H1 (cell line): ENCODE measurements at regions not wholly inside any gene's neighbourhood (a gene's known extent, or its start where the extent isn't known, plus 50 kb on each side); places are given as distances from the start of the nearest gene placed in this dataset.

Experiments
- CTCF ChIA-PET: fragments of 300-600 bp; sonication (Branson Sonifier 250); formaldehyde crosslinking; loops from one replicate; lab custom pipeline; 2021; ENCODE audit not compliant: partially characterized antibody; lab: Charles Lee
- POLR2A ChIA-PET: fragments of 300-600 bp; sonication (Branson Sonifier 250); formaldehyde crosslinking; loops from one replicate; lab custom pipeline; 2021; ENCODE audit warnings: inconsistent platforms; ENCODE audit not compliant: partially characterized antibody; lab: Charles Lee
- DNase-seq, 2 experiments: peaks; one replicate each; pipeline versions ENCODE4 v3.0.0 to v3.0.0-alpha.2; 2010 to 2022; ENCODE audit warnings: low spot score in 2 of 2, low read depth in 1 of 2, mixed read lengths in 1 of 2
- FAIRE-seq: peaks from 2 replicates; lab custom pipeline; 2011; peaks lifted over from hg19 to GRCh38; lab: Jason Lieb, UNC
- H2AFZ ChIP-seq: 2 replicates; pipeline ENCODE4 v1.8.1; 2012; ENCODE audit warnings: low read length, inconsistent platforms
- H2AK5ac ChIP-seq: 2 replicates; pipeline ENCODE4 v1.6.1; 2013; ENCODE audit warnings: low read depth, low read length
- H2BK120ac ChIP-seq: replicated peaks from 2 replicates; pipeline ENCODE3; 2013; ENCODE audit warnings: low read depth, low read length, inconsistent platforms
- H2BK12ac ChIP-seq: 2 replicates; pipeline ENCODE4 v1.6.1; 2013; ENCODE audit warnings: low read depth, low read length
- H2BK15ac ChIP-seq: 2 replicates; pipeline ENCODE4 v1.6.1; 2013; ENCODE audit warnings: low read length
- H2BK20ac ChIP-seq: 2 replicates; pipeline ENCODE4 v1.6.1; 2013; ENCODE audit warnings: low read length
- H2BK5ac ChIP-seq: 2 replicates; pipeline ENCODE4 v1.6.1; 2013; ENCODE audit warnings: low read depth, low read length
- H3K14ac ChIP-seq: 2 replicates; pipeline ENCODE4 v1.6.1; 2013; ENCODE audit warnings: inconsistent platforms; ENCODE audit not compliant: insufficient read length
- H3K18ac ChIP-seq: 2 replicates; pipeline ENCODE4 v1.6.1; 2013; ENCODE audit warnings: low read length; ENCODE audit errors: extremely low read depth
- H3K23ac ChIP-seq: 2 replicates; pipeline ENCODE4 v1.6.1; 2013; ENCODE audit warnings: inconsistent platforms; ENCODE audit not compliant: insufficient read length
- H3K23me2 ChIP-seq: 2 replicates; pipeline ENCODE4 v1.6.1; 2013; ENCODE audit warnings: low read depth, low read length
- H3K27ac ChIP-seq: 2 replicates; pipeline ENCODE4 v1.6.1; 2011; ENCODE audit warnings: low read depth, low read length, inconsistent platforms
- H3K27me3 ChIP-seq, 4 experiments: replicated peaks in 1 of 4; 1 replicate in 1 of 4; 2 replicates in 3 of 4; pipeline versions ENCODE4 v1.6.1 to v1.8.1; 2011 to 2013; ENCODE audit warnings: low read length in 3 of 4, mild to moderate bottlenecking in 3 of 4, inconsistent platforms in 2 of 4, mixed read lengths in 2 of 4, moderate library complexity in 1 of 4; ENCODE audit not compliant: control insufficient read depth in 3 of 4, insufficient read depth in 3 of 4; ENCODE audit errors: extremely low read depth in 1 of 4
- H3K36me3 ChIP-seq, 4 experiments: 2 replicates each; pipeline versions ENCODE4 v1.6.1 to v1.8.1; 2011 to 2013; ENCODE audit warnings: mild to moderate bottlenecking in 4 of 4, low read length in 3 of 4, moderate library complexity in 2 of 4, control low read depth in 1 of 4, inconsistent platforms in 1 of 4; ENCODE audit not compliant: insufficient read depth in 4 of 4, control insufficient read depth in 2 of 4
- H3K4ac ChIP-seq: replicated peaks from 2 replicates; pipeline ENCODE3; 2013; ENCODE audit warnings: low read length, low read depth, mixed read lengths, inconsistent platforms; ENCODE audit not compliant: insufficient read length
- H3K4me1 ChIP-seq, 4 experiments: replicated peaks in 1 of 4; 1 replicate in 1 of 4; 2 replicates in 3 of 4; pipeline versions ENCODE4 v1.6.1 to v1.8.1; 2011 to 2013; ENCODE audit warnings: low read length in 3 of 4, inconsistent platforms in 2 of 4, mixed read lengths in 1 of 4; ENCODE audit not compliant: insufficient read depth in 4 of 4, control insufficient read depth in 3 of 4
- H3K4me2 ChIP-seq, 2 experiments: 2 replicates each; pipeline versions ENCODE4 v1.6.1 to v1.8.1; 2011 to 2013; ENCODE audit warnings: low read depth in 2 of 2, low read length in 2 of 2, control low read depth in 1 of 2, inconsistent platforms in 1 of 2, mild to moderate bottlenecking in 1 of 2; ENCODE audit not compliant: insufficient read depth in 1 of 2
- H3K4me3 ChIP-seq, 4 experiments: fragments of 200-600, 300-600 bp in 1 of 4; sonication (generic), shearing (Covaris generic), sonication (Bioruptor Twin) in 1 of 4; 2 replicates each; pipeline versions ENCODE4 v1.5.1 to v1.8.1; 2011 to 2016; ENCODE audit warnings: low read length in 4 of 4, low read depth in 3 of 4, control low read depth in 2 of 4, inconsistent platforms in 2 of 4, mild to moderate bottlenecking in 2 of 4, mixed read lengths in 1 of 4, moderate library complexity in 1 of 4; ENCODE audit not compliant: insufficient read depth in 2 of 4; ENCODE audit errors: extremely low read depth in 1 of 4
- H3K56ac ChIP-seq: replicated peaks from 2 replicates; pipeline ENCODE3; 2013; ENCODE audit warnings: low read depth, mild to moderate bottlenecking, mixed read lengths, low read length, inconsistent platforms; ENCODE audit not compliant: insufficient read length
- H3K79me1 ChIP-seq: 2 replicates; pipeline ENCODE4 v1.6.1; 2013; ENCODE audit warnings: low read depth, low read length, control low read depth
- H3K79me2 ChIP-seq, 2 experiments: 2 replicates each; pipeline versions ENCODE4 v1.6.1 to v1.8.1; 2012 to 2013; ENCODE audit warnings: low read length in 2 of 2, mild to moderate bottlenecking in 2 of 2, inconsistent platforms in 1 of 2; ENCODE audit not compliant: insufficient read depth in 2 of 2, control insufficient read depth in 1 of 2
- H3K9ac ChIP-seq, 4 experiments: replicated peaks in 1 of 4; 1 replicate in 1 of 4; 2 replicates in 3 of 4; pipeline versions ENCODE4 v1.6.1 to v1.8.1; 2011 to 2013; ENCODE audit warnings: low read depth in 3 of 4, low read length in 3 of 4, control low read depth in 2 of 4, mild to moderate bottlenecking in 2 of 4, moderate library complexity in 2 of 4, inconsistent platforms in 1 of 4; ENCODE audit errors: extremely low read depth in 1 of 4
- H3K9me3 ChIP-seq, 2 experiments: 2 replicates each; pipeline versions ENCODE4 v1.6.1 to v1.8.1; 2012 to 2013; ENCODE audit warnings: mild to moderate bottlenecking in 2 of 2, moderate library complexity in 2 of 2, control low read depth in 1 of 2, inconsistent platforms in 1 of 2, low read depth in 1 of 2, low read length in 1 of 2, mixed read lengths in 1 of 2; ENCODE audit not compliant: insufficient read depth in 2 of 2
- H4K20me1 ChIP-seq, 2 experiments: replicated peaks in 1 of 2; 2 replicates each; pipeline versions ENCODE3 to v1.8.1; 2011 to 2013; ENCODE audit warnings: inconsistent platforms in 2 of 2, low read length in 2 of 2, mild to moderate bottlenecking in 1 of 2; ENCODE audit not compliant: insufficient read depth in 2 of 2, control insufficient read depth in 1 of 2
- H4K5ac ChIP-seq: 2 replicates; pipeline ENCODE4 v1.6.1; 2013; ENCODE audit warnings: low read length, low read depth, mixed read lengths, inconsistent platforms; ENCODE audit not compliant: insufficient read length
- H4K8ac ChIP-seq: 2 replicates; pipeline ENCODE4 v1.8.0; 2013; ENCODE audit warnings: mild to moderate bottlenecking, moderate library complexity, low read length, inconsistent platforms; ENCODE audit not compliant: insufficient read depth; ENCODE audit errors: extremely low read depth
- H4K91ac ChIP-seq: replicated peaks from 2 replicates; pipeline ENCODE3; 2013; ENCODE audit warnings: low read length, mixed read lengths, inconsistent platforms; ENCODE audit not compliant: insufficient read length
- BCL11A ChIP-seq, 2 experiments: IDR thresholded peaks; one replicate each; pipeline ENCODE4 v1.6.1; 2011; ENCODE audit warnings: low read depth in 2 of 2, low read length in 2 of 2, mild to moderate bottlenecking in 2 of 2
- CREB1 ChIP-seq: IDR thresholded peaks from 2 replicates; pipeline ENCODE4 v1.6.1; 2012; ENCODE audit warnings: inconsistent platforms
- E2F6 ChIP-seq: IDR thresholded peaks from 2 replicates; pipeline ENCODE4 v1.6.1; 2012; ENCODE audit warnings: inconsistent platforms
- EZH2 ChIP-seq: fragments of 200-600 bp; sonication (generic); IDR thresholded peaks from 2 replicates; pipeline ENCODE4 v1.7.1; 2012; ENCODE audit warnings: low read depth, mild to moderate bottlenecking, moderate library complexity, low read length, inconsistent platforms; ENCODE audit not compliant: severe bottlenecking
- NANOG ChIP-seq: IDR thresholded peaks from 2 replicates; pipeline ENCODE4 v1.6.1; 2011; ENCODE audit warnings: low read length, low read depth, mild to moderate bottlenecking, inconsistent platforms; ENCODE audit not compliant: insufficient read depth, poor library complexity, severe bottlenecking
- RAD21 ChIP-seq, 2 experiments: IDR thresholded peaks in 1 of 2; conservative IDR thresholded peaks in 1 of 2; 2 replicates each; pipeline ENCODE4 v1.6.1; 2011; ENCODE audit warnings: low read depth in 2 of 2, low read length in 2 of 2, improper control_type of control experiment in 1 of 2, inconsistent platforms in 1 of 2, mild to moderate bottlenecking in 1 of 2, moderate library complexity in 1 of 2
- SIN3A ChIP-seq, 2 experiments: IDR thresholded peaks in 1 of 2; conservative IDR thresholded peaks in 1 of 2; 2 replicates each; pipeline ENCODE4 v1.6.1; 2011 to 2012; ENCODE audit warnings: low read length in 2 of 2, improper control_type of control experiment in 1 of 2, low read depth in 1 of 2, mild to moderate bottlenecking in 1 of 2
- SP1 ChIP-seq: IDR thresholded peaks from 2 replicates; pipeline ENCODE4 v1.6.1; 2011; ENCODE audit warnings: low read depth, low read length
- TAF7 ChIP-seq: optimal IDR thresholded peaks from 2 replicates; pipeline ENCODE3; 2011; ENCODE audit warnings: low read depth, mild to moderate bottlenecking, inconsistent platforms, low read length, moderate library complexity, borderline replicate concordance
- TEAD4 ChIP-seq: IDR thresholded peaks from 2 replicates; pipeline ENCODE4 v1.6.1; 2012; ENCODE audit warnings: low read depth, low read length, inconsistent platforms, mixed read lengths
- WGBS, 2 experiments: shearing (Covaris generic) in 1 of 2; methylation state at CpG; one replicate each; pipeline versions ENCODE4 v1.1.6 to v1.1.7; 2013 to 2015; ENCODE audit warnings: low lambda C conversion rate in 2 of 2, mixed read lengths in 2 of 2, inconsistent platforms in 1 of 2, low coverage in 1 of 2, missing lambda C conversion rate in 1 of 2; ENCODE audit not compliant: insufficient replicate concordance in 2 of 2, insufficient coverage in 1 of 2, insufficient read length in 1 of 2; ENCODE audit errors: extremely low coverage in 1 of 2, missing lambda C conversion rate in 1 of 2; 5-methylcytosine and 5-hydroxymethylcytosine counted together

DNA sequence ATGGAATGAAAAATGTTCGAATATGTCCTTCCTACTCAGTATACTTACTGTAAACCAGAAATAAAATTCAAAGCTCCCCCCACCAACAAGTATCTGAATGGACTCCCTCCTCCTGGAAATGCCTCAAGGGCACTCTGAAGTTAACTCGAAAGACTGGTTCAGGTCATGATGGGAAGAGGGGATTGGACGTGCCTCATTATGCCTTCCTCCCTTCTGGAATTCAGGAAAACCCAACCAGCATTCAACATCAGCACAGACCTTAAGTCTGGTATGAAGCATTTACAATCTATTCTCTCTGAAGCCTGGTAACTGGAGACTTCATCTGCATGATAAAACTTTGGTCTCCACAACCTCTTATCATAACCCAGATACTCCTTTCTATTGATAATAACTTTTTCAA, 428.3 kb upstream of the RAG2 start:
- H2BK12ac ChIP-seq = no peak overlapping the region
- 62% methylated on average over 3 of the region's 3 CpGs; no CpG with 5 or more reads in 1 of the 2 experiments for WGBS, 2 experiments
- ChIA-PET CTCF (interaction anchor here (0.6 to 1.2 kb wide), 2 partner anchors 23 to 81 kb away, joined by 3 to 4 read pairs; no protein-coding TSS in a partner anchor), POLR2A (no interaction called here)
- no peaks in the 10 kb centered on the region for H4K20me1 ChIP-seq
- no peaks in the 10 kb centered on the region for H3K23me2 ChIP-seq
- H3K9me3 ChIP-seq = no peaks in the 10 kb centered on the region
- H3K18ac ChIP-seq = no peak overlapping the region
- H2BK120ac ChIP-seq = no peak overlapping the region
- no peak overlapping the region for H4K8ac ChIP-seq
- no peak overlapping the region for H2BK15ac ChIP-seq
- H2BK5ac ChIP-seq = no peak overlapping the region
- H3K27ac ChIP-seq = no peak overlapping the region
- H3K79me2 ChIP-seq = no peaks in the 10 kb centered on the region
- no peak overlapping the region for H3K56ac ChIP-seq
- H3K27me3 ChIP-seq = no peaks in the 10 kb centered on the region
- peak overlapping the region in 1 of 2 experiments; percentile 11; a peak in 1 of 4 replicates for H3K4me2 ChIP-seq
- no peak overlapping the region for H3K4ac ChIP-seq
- H3K79me1 ChIP-seq = no peaks in the 10 kb centered on the region
- no peak overlapping the region for H4K5ac ChIP-seq
- H2AFZ ChIP-seq = no peak overlapping the region
- H4K91ac ChIP-seq = no peak overlapping the region
- H3K4me1 ChIP-seq = peaks cover 0 to 4% (median 2%) of the 10 kb centered on the region in 4 experiments; a peak in 2 of 7 replicates
- no peak overlapping the region for H3K14ac ChIP-seq
- H3K4me3 ChIP-seq = no peak overlapping the region
- no peak overlapping the region for H2AK5ac ChIP-seq
- no peak overlapping the region for H3K23ac ChIP-seq
- DNase-seq (no peak), FAIRE-seq (no peak)
- H3K36me3 ChIP-seq = no peaks in the 10 kb centered on the region
- no peak overlapping the region for H2BK20ac ChIP-seq
- H3K9ac ChIP-seq = no peak overlapping the region
- no peak for TF ChIP-seq BCL11A (IDR thresholded peaks at IDR 0.05; ENCODE audit: low read depth in 2 of 2, low read length in 2 of 2)
- no peak for TF ChIP-seq EZH2
- TF ChIP-seq TAF7 = no peak
- TF ChIP-seq RAD21 (IDR thresholded peaks at IDR 0.05 in 1 of 2, conservative IDR thresholded peaks at IDR 0.05 in 1 of 2; ENCODE audit: low read depth in 2 of 2, low read length in 2 of 2) = no peak
- TF ChIP-seq E2F6 = no peak
- no peak for TF ChIP-seq CREB1
- no peak for TF ChIP-seq TEAD4
- TF ChIP-seq SP1 = no peak
- no peak for TF ChIP-seq NANOG
- TF ChIP-seq SIN3A (conservative IDR thresholded peaks at IDR 0.05 in 1 of 2, IDR thresholded peaks at IDR 0.05 in 1 of 2; ENCODE audit: low read depth in 1 of 2, low read length in 2 of 2) = no peak
